ENCODE measurements at regions not wholly inside any gene's neighbourhood (a gene's known extent, or its start where the extent isn't known, plus 50 kb on each side); places are given as distances from the start of the nearest gene placed in this dataset.
"Not testable (repeated sequence)": the region's sequence is repeated elsewhere in the genome, so short reads cannot be mapped to it uniquely, and the experiment has no call there.

GRCh38 chr15:22137572-22137971 is 57.2 kb downstream of the OR4M2 start:
- TF ChIP-seq CTCF, POLR2A (IDR thresholded peaks at IDR 0.05): not testable (repeated sequence)
